ENCODE measurements at regions not wholly inside any gene's neighbourhood (a gene's known extent, or its start where the extent isn't known, plus 50 kb on each side); places are given as distances from the start of the nearest gene placed in this dataset.

GRCh38 chr1:14535619-14536355, 62.7 kb upstream of the KAZN start:
- TF ChIP-seq POLR2A (IDR thresholded peaks at IDR 0.05; ENCODE audit: low read depth): no peak
- no peak for TF ChIP-seq CTCF (IDR thresholded peaks at IDR 0.05)
- TF ChIP-seq EP300 (IDR thresholded peaks at IDR 0.05): no peak
- TF ChIP-seq POLR2AphosphoS5 (IDR thresholded peaks at IDR 0.05): no peak
